ENCODE measurements at regions not wholly inside any gene's neighbourhood (a gene's known extent, or its start where the extent isn't known, plus 50 kb on each side); places are given as distances from the start of the nearest gene placed in this dataset.

DNA sequence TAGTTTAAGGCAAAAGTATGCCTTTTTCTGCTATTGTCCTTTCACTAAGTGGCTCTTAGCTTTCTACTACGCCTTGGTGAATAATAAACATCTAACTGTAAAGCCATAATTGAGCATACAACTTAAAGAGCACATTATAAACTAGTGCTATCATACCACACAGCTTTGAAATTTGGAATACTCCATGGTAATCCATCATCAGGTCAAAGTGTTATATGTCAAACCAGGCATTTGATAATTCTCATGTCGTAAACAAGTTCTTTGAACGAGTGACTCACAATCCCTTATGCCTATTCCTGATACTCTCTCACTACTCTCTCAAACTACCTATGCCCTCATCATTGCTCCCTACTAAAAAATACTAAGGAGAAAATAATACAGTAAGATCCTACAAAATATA, 60.3 kb upstream of the FMN2 start:
- TF ChIP-seq POLR2A (IDR thresholded peaks at IDR 0.05) (no peak), POLR2AphosphoS5 (IDR thresholded peaks at IDR 0.05; ENCODE audit: insufficient read depth in 1 of 2, low read depth in 1 of 2) (no peak)

Data from vagina (tissue), 2 donors.